HepG2 (cell line): ENCODE measurements at regions not wholly inside any gene's neighbourhood (a gene's known extent, or its start where the extent isn't known, plus 50 kb on each side); places are given as distances from the start of the nearest gene placed in this dataset.
A peak's percentile ranks its signal among the peaks of the same experiment; 100 is the strongest.

Source experiments
- ATAC-seq: fragments of 200-7000 bp; cut with Tn5 transposase; 3 replicates; pipeline ENCODE4 v1.9.1; 2020; ENCODE audit warnings: mild to moderate bottlenecking, moderate library complexity
- BruUV-seq: library from RNA; stranded (reverse); fragments of 400-500 nt; replicated peaks from 2 replicates; lab custom pipeline; 2021; lab: Mats Ljungman, UMichigan
- CTCF ChIA-PET: fragments of 300-600 bp; formaldehyde crosslinking; extraction: SDS; loops from one replicate; lab custom pipeline; 2021; ENCODE audit warnings: low total read pairs, inconsistent platforms, low intra/inter-chr PET ratio; lab: Yijun Ruan, JAX
- POLR2A ChIA-PET: fragments of 350-600 bp; sonication (Branson Sonifier 250); formaldehyde crosslinking; loops from one replicate; lab custom pipeline; 2020; ENCODE audit warnings: antibody characterized with exemption, inconsistent platforms; lab: Yijun Ruan, JAX
- DNase-seq: peaks from one replicate; pipeline ENCODE4 v3.0.0-alpha.2; 2015; ENCODE audit warnings: low spot score
- FAIRE-seq: peaks from 3 replicates; lab custom pipeline; 2011; peaks lifted over from hg19 to GRCh38; lab: Jason Lieb, UNC
- H2AFZ ChIP-seq: one replicate; pipeline ENCODE4 v1.6.1; 2011; ENCODE audit warnings: low read length, inconsistent platforms
- H3K27ac ChIP-seq: fragments of 300-600 bp; 3 replicates; pipeline ENCODE4 v1.8.0; 2011; ENCODE audit warnings: mixed run types, mild to moderate bottlenecking, mixed read lengths, low read length, inconsistent platforms; ENCODE audit not compliant: insufficient read depth; ENCODE audit errors: extremely low read length
- H3K27me3 ChIP-seq, 2 experiments: fragments of 200-600 bp in 1 of 2; 2 replicates in 1 of 2; 3 replicates in 1 of 2; pipeline versions ENCODE4 v1.6.0 to v1.8.0; 2011; ENCODE audit warnings: low read length in 2 of 2, mild to moderate bottlenecking in 2 of 2, moderate library complexity in 2 of 2, inconsistent platforms in 1 of 2; ENCODE audit not compliant: insufficient read depth in 2 of 2, control insufficient read depth in 1 of 2
- H3K36me3 ChIP-seq, 2 experiments: fragments of 200-600 bp in 1 of 2; replicated peaks in 1 of 2; 2 replicates in 1 of 2; 3 replicates in 1 of 2; pipeline versions ENCODE4 v1.5.1 to v1.8.0; 2011; ENCODE audit warnings: low read length in 2 of 2, inconsistent platforms in 1 of 2; ENCODE audit not compliant: insufficient read depth in 2 of 2, control insufficient read depth in 1 of 2
- H3K4me1 ChIP-seq: 2 replicates; pipeline ENCODE4 v1.5.1; 2012; ENCODE audit warnings: low read length, inconsistent platforms; ENCODE audit not compliant: insufficient read depth
- H3K4me2 ChIP-seq: 2 replicates; pipeline ENCODE4 v1.6.0; 2011; ENCODE audit warnings: low read depth, low read length, inconsistent platforms
- H3K4me3 ChIP-seq, 3 experiments: fragments of 200-600 bp in 1 of 3; sonication (generic), shearing (Covaris generic) in 1 of 3; replicated peaks in 1 of 3; 2 replicates each; pipeline ENCODE4 v1.5.1; 2011 to 2016; ENCODE audit warnings: low read length in 3 of 3, inconsistent platforms in 2 of 3, low read depth in 2 of 3, mild to moderate bottlenecking in 2 of 3, control low read depth in 1 of 3, mixed read lengths in 1 of 3; ENCODE audit not compliant: insufficient read depth in 1 of 3
- H3K79me2 ChIP-seq: one replicate; pipeline ENCODE4 v1.6.1; 2011; ENCODE audit warnings: low read length, inconsistent platforms; ENCODE audit not compliant: insufficient read depth
- H3K9ac ChIP-seq: 2 replicates; pipeline ENCODE4 v1.6.0; 2011; ENCODE audit warnings: mild to moderate bottlenecking, low read depth, low read length, inconsistent platforms; ENCODE audit not compliant: insufficient read depth
- H3K9me3 ChIP-seq: 2 replicates; pipeline ENCODE4 v1.5.1; 2012; ENCODE audit warnings: mild to moderate bottlenecking, low read length
- H4K20me1 ChIP-seq: 2 replicates; pipeline ENCODE4 v1.6.0; 2011; ENCODE audit warnings: inconsistent platforms, mild to moderate bottlenecking, low read length, moderate library complexity; ENCODE audit not compliant: insufficient read depth
- CTCF ChIP-seq: sonication (generic); formaldehyde crosslinking; IDR thresholded peaks from 2 replicates; pipeline ENCODE4 v1.5.0; 2020; ENCODE audit warnings: mild to moderate bottlenecking, missing genetic modification reagents, moderate library complexity
- EEA1 ChIP-seq: sonication (generic); formaldehyde crosslinking; IDR thresholded peaks from 2 replicates; pipeline ENCODE4 v1.5.1; 2020; ENCODE audit warnings: mild to moderate bottlenecking, missing genetic modification reagents, borderline replicate concordance
- GZF1 ChIP-seq: sonication (generic); formaldehyde crosslinking; IDR thresholded peaks from 2 replicates; pipeline ENCODE4 v1.5.1; 2020; ENCODE audit warnings: mild to moderate bottlenecking, missing genetic modification reagents
- MEIS2 ChIP-seq: sonication (generic); formaldehyde crosslinking; IDR thresholded peaks from 2 replicates; pipeline ENCODE4 v1.9.0; 2021; ENCODE audit warnings: mild to moderate bottlenecking, missing genetic modification reagents
- SMC3 ChIP-seq: IDR thresholded peaks from 2 replicates; pipeline ENCODE4 v1.6.1; 2011; ENCODE audit warnings: low read length, improper control_type of control experiment
- STAG1 ChIP-seq: sonication (generic); formaldehyde crosslinking; IDR thresholded peaks from 2 replicates; pipeline ENCODE4 v1.4.0; 2020; ENCODE audit warnings: missing genetic modification reagents
- TIGD3 ChIP-seq: sonication (generic); formaldehyde crosslinking; IDR thresholded peaks from 2 replicates; pipeline ENCODE4 v1.5.1; 2020; ENCODE audit warnings: mild to moderate bottlenecking, missing genetic modification reagents, borderline replicate concordance
- TOPORS ChIP-seq: sonication (generic); formaldehyde crosslinking; IDR thresholded peaks from 2 replicates; pipeline ENCODE4 v1.8.0; 2023; ENCODE audit warnings: mild to moderate bottlenecking, missing genetic modification reagents
- ZGPAT ChIP-seq: IDR thresholded peaks from 2 replicates; pipeline ENCODE4 v1.6.1; 2016; ENCODE audit warnings: mild to moderate bottlenecking
- ZNF281 ChIP-seq: sonication (generic); formaldehyde crosslinking; IDR thresholded peaks from 2 replicates; pipeline ENCODE4 v1.4.0; 2020; ENCODE audit warnings: missing genetic modification reagents, borderline replicate concordance
- ZNF331 ChIP-seq: sonication (generic); formaldehyde crosslinking; IDR thresholded peaks from 2 replicates; pipeline ENCODE4 v1.4.0; 2020; ENCODE audit warnings: missing genetic modification reagents
- ZNF441 ChIP-seq: sonication (generic); formaldehyde crosslinking; IDR thresholded peaks from 2 replicates; pipeline ENCODE4 v1.7.0; 2021; ENCODE audit warnings: missing genetic modification reagents, borderline replicate concordance
- WGBS: methylation state at CpG from one replicate; pipeline ENCODE4 v1.1.6; 2017; ENCODE audit warnings: low lambda C conversion rate; 5-methylcytosine and 5-hydroxymethylcytosine counted together
- in situ Hi-C: cut with HindIII; loops from 2 replicates; pipeline ENCODE4 v1.10.0; 2017; ENCODE audit warnings: low pct_unique_long_range_greater_than_20kb; ENCODE audit not compliant: extremely low pct_ligation_motif_present
- intact Hi-C: fragments of 100-400 bp; cut with micrococcal nuclease; formaldehyde crosslinking; loops from one replicate; pipeline ENCODE4 v1.10.0; 2022; ENCODE audit not compliant: unreplicated experiment

GRCh38 chr9:22307013-22307711 lies 139.5 kb upstream of the DMRTA1 start:
- in situ Hi-C loops = loop anchor here (5.0 kb wide), 1 partner anchor 145 kb away; no protein-coding TSS in a partner anchor
- DNase-seq = peak; percentile 43

More at GRCh38 chr9:22307013-22307711, 139.5 kb upstream of the DMRTA1 start:
- intact Hi-C loops = loop anchor here (1.0 kb wide), 1 partner anchor 145 kb away; no protein-coding TSS in a partner anchor
- FAIRE-seq = no peak
- H3K4me3 ChIP-seq = no peak overlapping the region
- H3K27ac ChIP-seq = no peak overlapping the region
- POLR2A ChIA-PET = no interaction called here
- no peak overlapping the region for H2AFZ ChIP-seq
- ATAC-seq = no peak
- no peaks in the 10 kb centered on the region for H3K9me3 ChIP-seq
- H3K27me3 ChIP-seq = no peaks in the 10 kb centered on the region
- CTCF ChIA-PET = interaction anchor here (1.4 kb wide), 1 partner anchor 145 kb away, joined by 11 read pairs; no protein-coding TSS in a partner anchor
- BruUV-seq = no TSS peak
- H3K79me2 ChIP-seq = no peaks in the 10 kb centered on the region
- no peaks in the 10 kb centered on the region for H3K4me1 ChIP-seq
- no peaks in the 10 kb centered on the region for H4K20me1 ChIP-seq
- TF ChIP-seq MEIS2 (CRISPR knock-in tag) (no peak), ZGPAT (CRISPR knock-in tag) (no peak), SMC3 (peak; percentile 36; the same call in 1 of the 2 replicates), STAG1 (CRISPR knock-in tag) (peak; percentile 66), TIGD3 (CRISPR knock-in tag) (no peak), GZF1 (no peak), ZNF331 (CRISPR knock-in tag) (no peak), TOPORS (CRISPR knock-in tag) (no peak), ZNF441 (CRISPR knock-in tag) (no peak), ZNF281 (CRISPR knock-in tag) (no peak), CTCF (CRISPR knock-in tag) (peak; percentile 52), EEA1 (no peak)
- H3K36me3 ChIP-seq = no peaks in the 10 kb centered on the region
- H3K9ac ChIP-seq = no peak overlapping the region
- 0% methylated on average over 2 of the region's 2 CpGs for WGBS
- H3K4me2 ChIP-seq = no peak overlapping the region
